WTC11 (cell line): ENCODE measurements at regions not wholly inside any gene's neighbourhood (a gene's known extent, or its start where the extent isn't known, plus 50 kb on each side); places are given as distances from the start of the nearest gene placed in this dataset.

Source experiments
- FOXK1 ChIP-seq: sonication (generic); formaldehyde crosslinking; IDR thresholded peaks from 2 replicates; pipeline ENCODE4 v1.8.0; 2022; ENCODE audit warnings: mild to moderate bottlenecking, moderate library complexity, missing genetic modification reagents
- FOXP1 ChIP-seq: sonication (generic); formaldehyde crosslinking; IDR thresholded peaks from 2 replicates; pipeline ENCODE4 v1.8.0; 2022; ENCODE audit warnings: missing genetic modification reagents, mild to moderate bottlenecking, moderate library complexity, borderline replicate concordance
- NFE2L1 ChIP-seq: sonication (generic); formaldehyde crosslinking; IDR thresholded peaks from 2 replicates; pipeline ENCODE4 v1.8.1; 2023; ENCODE audit warnings: missing genetic modification reagents
- NFYB ChIP-seq: sonication (generic); formaldehyde crosslinking; conservative IDR thresholded peaks from 2 replicates; pipeline ENCODE4 v1.8.0; 2022; ENCODE audit warnings: low read depth, missing genetic modification reagents
- TCF7 ChIP-seq: sonication (generic); formaldehyde crosslinking; IDR thresholded peaks from 2 replicates; pipeline ENCODE4 v1.8.0; 2022; ENCODE audit warnings: mild to moderate bottlenecking, low read depth, missing genetic modification reagents, moderate library complexity
- ZBTB21 ChIP-seq: sonication (generic); formaldehyde crosslinking; IDR thresholded peaks from 2 replicates; pipeline ENCODE4 v1.8.1; 2023; ENCODE audit warnings: mild to moderate bottlenecking, missing genetic modification reagents, borderline replicate concordance
- ZNF121 ChIP-seq: sonication (generic); formaldehyde crosslinking; IDR thresholded peaks from 2 replicates; pipeline ENCODE4 v1.8.0; 2023; ENCODE audit warnings: missing genetic modification reagents
- TF ChIP-seq, protein P1 (sequence below): sonication (generic); formaldehyde crosslinking; IDR thresholded peaks from 2 replicates; pipeline ENCODE4 v1.8.1; 2023; ENCODE audit warnings: mild to moderate bottlenecking, moderate library complexity, missing genetic modification reagents
- TF ChIP-seq, protein P2 (sequence below): fragments of 200-600 bp; IDR thresholded peaks from 2 replicates; pipeline ENCODE4 v1.8.0; 2022; ENCODE audit warnings: antibody characterized with exemption
- TF ChIP-seq, protein P3 (sequence below): sonication (generic); formaldehyde crosslinking; IDR thresholded peaks from 2 replicates; pipeline ENCODE4 v1.8.1; 2022; ENCODE audit warnings: mild to moderate bottlenecking, moderate library complexity, missing genetic modification reagents
- TF ChIP-seq, protein P4 (sequence below): sonication (generic); formaldehyde crosslinking; IDR thresholded peaks from 2 replicates; pipeline ENCODE4 v1.8.0; 2023; ENCODE audit warnings: mild to moderate bottlenecking, missing genetic modification reagents
- TF ChIP-seq, protein P5 (sequence below): sonication (generic); formaldehyde crosslinking; IDR thresholded peaks from 2 replicates; pipeline ENCODE4 v1.8.1; 2023; ENCODE audit warnings: mild to moderate bottlenecking, missing genetic modification reagents, moderate library complexity
- TF ChIP-seq, protein P6 (sequence below): sonication (generic); formaldehyde crosslinking; IDR thresholded peaks from 2 replicates; pipeline ENCODE4 v1.8.1; 2022; ENCODE audit warnings: low read depth, missing genetic modification reagents, borderline replicate concordance
- TF ChIP-seq, protein P7 (sequence below): sonication (generic); formaldehyde crosslinking; IDR thresholded peaks from 2 replicates; pipeline ENCODE4 v1.8.1; 2023; ENCODE audit warnings: mild to moderate bottlenecking, missing genetic modification reagents, borderline replicate concordance

DNA sequence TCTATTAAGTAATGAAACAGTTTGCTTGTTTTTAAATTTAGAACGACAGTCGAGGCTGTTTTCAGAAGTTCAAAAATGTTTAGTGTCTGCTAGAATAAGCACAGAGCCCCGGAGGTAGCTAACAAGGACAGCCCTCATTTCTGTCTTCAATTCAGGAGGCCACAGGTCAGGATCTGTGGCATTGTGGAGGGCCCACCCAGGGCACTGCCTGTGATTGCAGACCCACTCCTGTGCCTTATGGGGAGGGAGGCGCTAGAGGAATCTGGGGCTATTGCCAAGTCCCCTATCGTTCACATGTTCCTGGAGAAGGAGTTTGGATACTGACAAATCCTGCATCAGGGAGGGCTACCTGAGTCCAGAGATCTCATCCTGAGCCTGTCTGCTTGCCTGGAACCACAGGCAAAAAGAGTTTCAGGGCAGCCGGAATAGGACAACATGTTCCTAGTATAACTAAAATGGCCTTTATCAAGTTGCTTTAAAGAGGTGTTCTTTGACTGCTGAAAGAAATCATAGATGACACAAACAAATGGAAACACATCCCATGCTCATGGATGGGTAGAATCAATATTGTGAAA is 141.5 kb upstream of the ROPN1 start:
- TF ChIP-seq NFE2L1 (CRISPR knock-in tag) (no peak), NFYB (CRISPR knock-in tag) (no peak), TCF7 (no peak), ZBTB21 (CRISPR knock-in tag) (no peak), ZNF121 (CRISPR knock-in tag) (no peak), FOXP1 (no peak), FOXK1 (CRISPR knock-in tag) (no peak)
- TF ChIP-seq, protein P1, sequence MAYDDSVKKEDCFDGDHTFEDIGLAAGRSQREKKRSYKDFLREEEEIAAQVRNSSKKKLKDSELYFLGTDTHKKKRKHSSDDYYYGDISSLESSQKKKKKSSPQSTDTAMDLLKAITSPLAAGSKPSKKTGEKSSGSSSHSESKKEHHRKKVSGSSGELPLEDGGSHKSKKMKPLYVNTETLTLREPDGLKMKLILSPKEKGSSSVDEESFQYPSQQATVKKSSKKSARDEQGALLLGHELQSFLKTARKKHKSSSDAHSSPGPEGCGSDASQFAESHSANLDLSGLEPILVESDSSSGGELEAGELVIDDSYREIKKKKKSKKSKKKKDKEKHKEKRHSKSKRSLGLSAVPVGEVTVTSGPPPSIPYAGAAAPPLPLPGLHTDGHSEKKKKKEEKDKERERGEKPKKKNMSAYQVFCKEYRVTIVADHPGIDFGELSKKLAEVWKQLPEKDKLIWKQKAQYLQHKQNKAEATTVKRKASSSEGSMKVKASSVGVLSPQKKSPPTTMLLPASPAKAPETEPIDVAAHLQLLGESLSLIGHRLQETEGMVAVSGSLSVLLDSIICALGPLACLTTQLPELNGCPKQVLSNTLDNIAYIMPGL (CRISPR knock-in tag) = no peak
- TF ChIP-seq, protein P2, sequence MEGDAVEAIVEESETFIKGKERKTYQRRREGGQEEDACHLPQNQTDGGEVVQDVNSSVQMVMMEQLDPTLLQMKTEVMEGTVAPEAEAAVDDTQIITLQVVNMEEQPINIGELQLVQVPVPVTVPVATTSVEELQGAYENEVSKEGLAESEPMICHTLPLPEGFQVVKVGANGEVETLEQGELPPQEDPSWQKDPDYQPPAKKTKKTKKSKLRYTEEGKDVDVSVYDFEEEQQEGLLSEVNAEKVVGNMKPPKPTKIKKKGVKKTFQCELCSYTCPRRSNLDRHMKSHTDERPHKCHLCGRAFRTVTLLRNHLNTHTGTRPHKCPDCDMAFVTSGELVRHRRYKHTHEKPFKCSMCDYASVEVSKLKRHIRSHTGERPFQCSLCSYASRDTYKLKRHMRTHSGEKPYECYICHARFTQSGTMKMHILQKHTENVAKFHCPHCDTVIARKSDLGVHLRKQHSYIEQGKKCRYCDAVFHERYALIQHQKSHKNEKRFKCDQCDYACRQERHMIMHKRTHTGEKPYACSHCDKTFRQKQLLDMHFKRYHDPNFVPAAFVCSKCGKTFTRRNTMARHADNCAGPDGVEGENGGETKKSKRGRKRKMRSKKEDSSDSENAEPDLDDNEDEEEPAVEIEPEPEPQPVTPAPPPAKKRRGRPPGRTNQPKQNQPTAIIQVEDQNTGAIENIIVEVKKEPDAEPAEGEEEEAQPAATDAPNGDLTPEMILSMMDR = no peak
- TF ChIP-seq, protein P3, sequence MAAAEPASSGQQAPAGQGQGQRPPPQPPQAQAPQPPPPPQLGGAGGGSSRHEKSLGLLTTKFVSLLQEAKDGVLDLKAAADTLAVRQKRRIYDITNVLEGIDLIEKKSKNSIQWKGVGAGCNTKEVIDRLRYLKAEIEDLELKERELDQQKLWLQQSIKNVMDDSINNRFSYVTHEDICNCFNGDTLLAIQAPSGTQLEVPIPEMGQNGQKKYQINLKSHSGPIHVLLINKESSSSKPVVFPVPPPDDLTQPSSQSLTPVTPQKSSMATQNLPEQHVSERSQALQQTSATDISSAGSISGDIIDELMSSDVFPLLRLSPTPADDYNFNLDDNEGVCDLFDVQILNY (CRISPR knock-in tag) = no peak
- TF ChIP-seq, protein P4, sequence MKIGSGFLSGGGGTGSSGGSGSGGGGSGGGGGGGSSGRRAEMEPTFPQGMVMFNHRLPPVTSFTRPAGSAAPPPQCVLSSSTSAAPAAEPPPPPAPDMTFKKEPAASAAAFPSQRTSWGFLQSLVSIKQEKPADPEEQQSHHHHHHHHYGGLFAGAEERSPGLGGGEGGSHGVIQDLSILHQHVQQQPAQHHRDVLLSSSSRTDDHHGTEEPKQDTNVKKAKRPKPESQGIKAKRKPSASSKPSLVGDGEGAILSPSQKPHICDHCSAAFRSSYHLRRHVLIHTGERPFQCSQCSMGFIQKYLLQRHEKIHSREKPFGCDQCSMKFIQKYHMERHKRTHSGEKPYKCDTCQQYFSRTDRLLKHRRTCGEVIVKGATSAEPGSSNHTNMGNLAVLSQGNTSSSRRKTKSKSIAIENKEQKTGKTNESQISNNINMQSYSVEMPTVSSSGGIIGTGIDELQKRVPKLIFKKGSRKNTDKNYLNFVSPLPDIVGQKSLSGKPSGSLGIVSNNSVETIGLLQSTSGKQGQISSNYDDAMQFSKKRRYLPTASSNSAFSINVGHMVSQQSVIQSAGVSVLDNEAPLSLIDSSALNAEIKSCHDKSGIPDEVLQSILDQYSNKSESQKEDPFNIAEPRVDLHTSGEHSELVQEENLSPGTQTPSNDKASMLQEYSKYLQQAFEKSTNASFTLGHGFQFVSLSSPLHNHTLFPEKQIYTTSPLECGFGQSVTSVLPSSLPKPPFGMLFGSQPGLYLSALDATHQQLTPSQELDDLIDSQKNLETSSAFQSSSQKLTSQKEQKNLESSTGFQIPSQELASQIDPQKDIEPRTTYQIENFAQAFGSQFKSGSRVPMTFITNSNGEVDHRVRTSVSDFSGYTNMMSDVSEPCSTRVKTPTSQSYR (CRISPR knock-in tag) = no peak
- TF ChIP-seq, protein P5, sequence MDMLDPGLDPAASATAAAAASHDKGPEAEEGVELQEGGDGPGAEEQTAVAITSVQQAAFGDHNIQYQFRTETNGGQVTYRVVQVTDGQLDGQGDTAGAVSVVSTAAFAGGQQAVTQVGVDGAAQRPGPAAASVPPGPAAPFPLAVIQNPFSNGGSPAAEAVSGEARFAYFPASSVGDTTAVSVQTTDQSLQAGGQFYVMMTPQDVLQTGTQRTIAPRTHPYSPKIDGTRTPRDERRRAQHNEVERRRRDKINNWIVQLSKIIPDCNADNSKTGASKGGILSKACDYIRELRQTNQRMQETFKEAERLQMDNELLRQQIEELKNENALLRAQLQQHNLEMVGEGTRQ (CRISPR knock-in tag) = no peak
- TF ChIP-seq, protein P6, sequence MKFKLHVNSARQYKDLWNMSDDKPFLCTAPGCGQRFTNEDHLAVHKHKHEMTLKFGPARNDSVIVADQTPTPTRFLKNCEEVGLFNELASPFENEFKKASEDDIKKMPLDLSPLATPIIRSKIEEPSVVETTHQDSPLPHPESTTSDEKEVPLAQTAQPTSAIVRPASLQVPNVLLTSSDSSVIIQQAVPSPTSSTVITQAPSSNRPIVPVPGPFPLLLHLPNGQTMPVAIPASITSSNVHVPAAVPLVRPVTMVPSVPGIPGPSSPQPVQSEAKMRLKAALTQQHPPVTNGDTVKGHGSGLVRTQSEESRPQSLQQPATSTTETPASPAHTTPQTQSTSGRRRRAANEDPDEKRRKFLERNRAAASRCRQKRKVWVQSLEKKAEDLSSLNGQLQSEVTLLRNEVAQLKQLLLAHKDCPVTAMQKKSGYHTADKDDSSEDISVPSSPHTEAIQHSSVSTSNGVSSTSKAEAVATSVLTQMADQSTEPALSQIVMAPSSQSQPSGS (CRISPR knock-in tag) = no peak
- TF ChIP-seq, protein P7, sequence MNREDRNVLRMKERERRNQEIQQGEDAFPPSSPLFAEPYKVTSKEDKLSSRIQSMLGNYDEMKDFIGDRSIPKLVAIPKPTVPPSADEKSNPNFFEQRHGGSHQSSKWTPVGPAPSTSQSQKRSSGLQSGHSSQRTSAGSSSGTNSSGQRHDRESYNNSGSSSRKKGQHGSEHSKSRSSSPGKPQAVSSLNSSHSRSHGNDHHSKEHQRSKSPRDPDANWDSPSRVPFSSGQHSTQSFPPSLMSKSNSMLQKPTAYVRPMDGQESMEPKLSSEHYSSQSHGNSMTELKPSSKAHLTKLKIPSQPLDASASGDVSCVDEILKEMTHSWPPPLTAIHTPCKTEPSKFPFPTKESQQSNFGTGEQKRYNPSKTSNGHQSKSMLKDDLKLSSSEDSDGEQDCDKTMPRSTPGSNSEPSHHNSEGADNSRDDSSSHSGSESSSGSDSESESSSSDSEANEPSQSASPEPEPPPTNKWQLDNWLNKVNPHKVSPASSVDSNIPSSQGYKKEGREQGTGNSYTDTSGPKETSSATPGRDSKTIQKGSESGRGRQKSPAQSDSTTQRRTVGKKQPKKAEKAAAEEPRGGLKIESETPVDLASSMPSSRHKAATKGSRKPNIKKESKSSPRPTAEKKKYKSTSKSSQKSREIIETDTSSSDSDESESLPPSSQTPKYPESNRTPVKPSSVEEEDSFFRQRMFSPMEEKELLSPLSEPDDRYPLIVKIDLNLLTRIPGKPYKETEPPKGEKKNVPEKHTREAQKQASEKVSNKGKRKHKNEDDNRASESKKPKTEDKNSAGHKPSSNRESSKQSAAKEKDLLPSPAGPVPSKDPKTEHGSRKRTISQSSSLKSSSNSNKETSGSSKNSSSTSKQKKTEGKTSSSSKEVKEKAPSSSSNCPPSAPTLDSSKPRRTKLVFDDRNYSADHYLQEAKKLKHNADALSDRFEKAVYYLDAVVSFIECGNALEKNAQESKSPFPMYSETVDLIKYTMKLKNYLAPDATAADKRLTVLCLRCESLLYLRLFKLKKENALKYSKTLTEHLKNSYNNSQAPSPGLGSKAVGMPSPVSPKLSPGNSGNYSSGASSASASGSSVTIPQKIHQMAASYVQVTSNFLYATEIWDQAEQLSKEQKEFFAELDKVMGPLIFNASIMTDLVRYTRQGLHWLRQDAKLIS (CRISPR knock-in tag) = no peak
